Mammary epithelial cell (primary cell): ENCODE measurements at regions not wholly inside any gene's neighbourhood (a gene's known extent, or its start where the extent isn't known, plus 50 kb on each side); places are given as distances from the start of the nearest gene placed in this dataset.

Experiments used
- CTCF ChIP-seq, 2 donors: IDR thresholded peaks in 1 of 2; conservative IDR thresholded peaks in 1 of 2; 2 replicates each; pipeline ENCODE4 v1.5.1; 2011 to 2012; ENCODE audit warnings: inconsistent platforms in 2 of 2, low read length in 2 of 2, mild to moderate bottlenecking in 2 of 2, control low read depth in 1 of 2, low read depth in 1 of 2; ENCODE audit not compliant: insufficient read depth in 1 of 2; ENCODE audit errors: extremely low read depth in 1 of 2
- EZH2 ChIP-seq: IDR thresholded peaks from 2 replicates; pipeline ENCODE4 v1.6.1; 2012; ENCODE audit warnings: low read length, inconsistent platforms, borderline replicate concordance

- TF ChIP-seq CTCF (conservative IDR thresholded peaks at IDR 0.05 in 1 of 2, IDR thresholded peaks at IDR 0.05 in 1 of 2; ENCODE audit: extremely low read depth in 1 of 2, insufficient read depth in 1 of 2, low read depth in 1 of 2, low read length in 2 of 2) (no peak), EZH2 (no peak)
Observed at GRCh38 chr4:124913237-124913636, 200.7 kb upstream of the ANKRD50 start.
